Pons (tissue), 1 donor: ENCODE measurements at regions not wholly inside any gene's neighbourhood (a gene's known extent, or its start where the extent isn't known, plus 50 kb on each side); places are given as distances from the start of the nearest gene placed in this dataset.

Experiments used
- DNase-seq: peaks from one replicate; pipeline ENCODE4 v3.0.0-alpha.2; 2016; ENCODE audit warnings: low spot score

- DNase-seq: no peak
These were observed 116.8 kb downstream of the OR13A1 start for GRCh38 chr10:45198486-45199204.

GRCh38 chr10:45199205-45199740 lies 116.1 kb downstream of the OR13A1 start:
- no peak for DNase-seq

GRCh38 chr10:45201271-45201670 lies 114.1 kb downstream of the OR13A1 start:
- DNase-seq: no peak

GRCh38 chr10:45202242-45202641 lies 113.2 kb downstream of the OR13A1 start:
- no peak for DNase-seq

- no peak for DNase-seq
These were observed 110.2 kb downstream of the OR13A1 start for GRCh38 chr10:45204954-45205775.

GRCh38 chr10:45209888-45210287 lies 105.5 kb downstream of the OR13A1 start:
- no peak for DNase-seq

- DNase-seq: peak; percentile 74
These were observed 103.8 kb downstream of the OR13A1 start for GRCh38 chr10:45211576-45211975.

- no peak for DNase-seq
These were observed 96.0 kb downstream of the OR13A1 start for GRCh38 chr10:45219416-45219815.

- DNase-seq: no peak
These were observed 94.5 kb downstream of the OR13A1 start for GRCh38 chr10:45220931-45221330.

- no peak for DNase-seq
These were observed 91.1 kb downstream of the OR13A1 start for GRCh38 chr10:45224219-45224841.

GRCh38 chr10:45227042-45227441 lies 88.4 kb downstream of the OR13A1 start:
- DNase-seq: no peak

- no peak for DNase-seq
These were observed 88.0 kb downstream of the OR13A1 start for GRCh38 chr10:45227456-45227855.

GRCh38 chr10:45229823-45230222 lies 85.6 kb downstream of the OR13A1 start:
- DNase-seq: no peak

GRCh38 chr10:45235260-45235769 lies 80.1 kb downstream of the OR13A1 start:
- peak; percentile 95 for DNase-seq

- peak; percentile 35 for DNase-seq
These were observed 79.6 kb downstream of the OR13A1 start for GRCh38 chr10:45235798-45236220.

- DNase-seq: no peak
These were observed 76.5 kb downstream of the OR13A1 start for GRCh38 chr10:45238896-45239295.

- no peak for DNase-seq
These were observed 75.8 kb downstream of the OR13A1 start for GRCh38 chr10:45239642-45240041.

GRCh38 chr10:45241865-45242520 lies 73.4 kb downstream of the OR13A1 start:
- DNase-seq: no peak

- no peak for DNase-seq
These were observed 72.1 kb downstream of the OR13A1 start for GRCh38 chr10:45243261-45243660.

- DNase-seq: no peak
These were observed 68.9 kb downstream of the OR13A1 start for GRCh38 chr10:45246522-45246921.

GRCh38 chr10:45249978-45250693 lies 65.3 kb downstream of the OR13A1 start:
- DNase-seq: peak; percentile 87
